ENCODE measurements at regions not wholly inside any gene's neighbourhood (a gene's known extent, or its start where the extent isn't known, plus 50 kb on each side); places are given as distances from the start of the nearest gene placed in this dataset.
"Not testable (repeated sequence)": the region's sequence is repeated elsewhere in the genome, so short reads cannot be mapped to it uniquely, and the experiment has no call there.

GRCh38 chr14:105623178-105623577 lies 96.8 kb downstream of the TMEM121 start:
- DNase-seq: not testable (repeated sequence)

- DNase-seq: not testable (repeated sequence)
Measured at GRCh38 chr14:105624346-105624745, 98.0 kb downstream of the TMEM121 start.

DNA sequence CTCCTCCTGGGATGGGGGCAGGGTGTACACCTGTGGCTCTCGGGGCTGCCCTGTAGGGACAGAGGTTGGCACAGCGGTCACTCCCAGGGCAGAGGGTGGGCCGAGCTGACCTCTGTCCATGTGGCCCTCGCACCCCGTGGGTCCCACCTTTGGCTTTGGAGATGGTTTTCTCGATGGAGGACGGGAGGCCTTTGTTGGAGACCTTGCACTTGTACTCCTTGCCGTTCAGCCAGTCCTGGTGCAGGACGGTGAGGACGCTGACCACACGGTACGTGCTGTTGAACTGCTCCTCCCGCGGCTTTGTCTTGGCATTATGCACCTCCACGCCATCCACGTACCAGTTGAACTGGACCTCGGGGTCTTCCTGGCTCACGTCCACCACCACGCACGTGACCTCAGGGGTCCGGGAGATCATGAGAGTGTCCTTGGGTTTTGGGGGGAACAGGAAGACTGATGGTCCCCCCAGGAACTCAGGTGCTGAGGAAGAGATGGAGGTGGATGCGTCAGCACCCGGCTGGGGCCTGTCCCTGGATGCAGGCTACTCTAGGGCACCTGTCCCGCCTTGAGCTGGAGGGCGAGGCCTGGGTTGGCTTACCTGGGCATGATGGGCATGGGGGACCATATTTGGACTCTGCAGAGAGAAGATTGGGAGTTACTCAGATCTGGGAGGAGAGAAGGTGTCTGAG lies 98.5 kb downstream of the TMEM121 start:
- not testable (repeated sequence) for DNase-seq

- DNase-seq: not testable (repeated sequence)
Measured at GRCh38 chr14:105625448-105625847, 99.1 kb downstream of the TMEM121 start.

- DNase-seq: not testable (repeated sequence)
Measured at GRCh38 chr14:105626111-105626510, 99.7 kb downstream of the TMEM121 start.

DNA sequence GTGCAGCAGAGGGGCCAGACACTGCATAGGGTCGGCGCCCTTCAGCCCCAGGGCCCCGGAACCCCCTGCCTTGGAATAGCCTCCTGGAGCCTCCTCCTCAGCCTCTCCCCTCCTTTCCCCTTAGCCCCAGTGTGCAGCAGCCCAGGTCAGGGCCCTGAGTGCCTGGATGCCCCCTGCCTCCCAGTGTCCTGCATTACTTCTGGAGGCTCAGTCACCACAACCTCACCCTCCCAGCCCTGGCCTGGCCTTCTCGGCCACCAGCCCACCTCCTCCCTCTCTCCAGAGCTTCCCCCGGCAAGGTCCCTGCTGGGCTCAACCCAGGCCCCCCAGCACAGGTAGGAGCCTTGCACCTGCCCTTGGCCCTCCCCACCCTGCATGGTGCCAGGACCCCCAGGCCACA lies 100.3 kb downstream of the TMEM121 start:
- DNase-seq: not testable (repeated sequence)

DNA sequence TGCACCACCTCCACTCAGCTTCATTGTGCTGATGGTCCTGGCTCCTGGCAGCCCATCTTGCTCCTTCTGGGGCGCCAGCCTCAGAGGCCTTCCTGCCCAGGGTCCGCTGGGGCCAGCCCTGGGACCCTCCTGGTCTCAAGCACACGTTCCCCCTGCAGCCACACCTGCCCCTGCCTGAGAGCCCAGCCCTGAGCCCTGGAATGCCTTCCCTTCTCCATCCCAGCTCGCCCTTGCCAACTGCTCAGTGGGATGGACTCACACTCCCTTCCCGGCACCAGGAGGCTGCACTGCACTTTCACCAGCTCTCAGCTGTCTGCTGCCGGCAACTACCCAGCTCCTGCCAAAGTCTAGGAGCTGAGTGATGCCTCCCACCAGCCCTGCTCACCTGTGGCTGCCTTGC lies 100.9 kb downstream of the TMEM121 start:
- DNase-seq: not testable (repeated sequence)

GRCh38 chr14:105627701-105628100 lies 101.3 kb downstream of the TMEM121 start:
- DNase-seq: no peak

- not testable (repeated sequence) for DNase-seq
Measured at GRCh38 chr14:105628126-105628525, 101.7 kb downstream of the TMEM121 start.

GRCh38 chr14:105628531-105629067 lies 102.2 kb downstream of the TMEM121 start:
- not testable (repeated sequence) for DNase-seq

- DNase-seq: not testable (repeated sequence)
Measured at GRCh38 chr14:105629091-105629885, 102.9 kb downstream of the TMEM121 start.

- DNase-seq: no peak
Measured at GRCh38 chr14:105629886-105630215, 103.5 kb downstream of the TMEM121 start.

GRCh38 chr14:105630293-105630934 lies 104.0 kb downstream of the TMEM121 start:
- not testable (repeated sequence) for DNase-seq

DNA sequence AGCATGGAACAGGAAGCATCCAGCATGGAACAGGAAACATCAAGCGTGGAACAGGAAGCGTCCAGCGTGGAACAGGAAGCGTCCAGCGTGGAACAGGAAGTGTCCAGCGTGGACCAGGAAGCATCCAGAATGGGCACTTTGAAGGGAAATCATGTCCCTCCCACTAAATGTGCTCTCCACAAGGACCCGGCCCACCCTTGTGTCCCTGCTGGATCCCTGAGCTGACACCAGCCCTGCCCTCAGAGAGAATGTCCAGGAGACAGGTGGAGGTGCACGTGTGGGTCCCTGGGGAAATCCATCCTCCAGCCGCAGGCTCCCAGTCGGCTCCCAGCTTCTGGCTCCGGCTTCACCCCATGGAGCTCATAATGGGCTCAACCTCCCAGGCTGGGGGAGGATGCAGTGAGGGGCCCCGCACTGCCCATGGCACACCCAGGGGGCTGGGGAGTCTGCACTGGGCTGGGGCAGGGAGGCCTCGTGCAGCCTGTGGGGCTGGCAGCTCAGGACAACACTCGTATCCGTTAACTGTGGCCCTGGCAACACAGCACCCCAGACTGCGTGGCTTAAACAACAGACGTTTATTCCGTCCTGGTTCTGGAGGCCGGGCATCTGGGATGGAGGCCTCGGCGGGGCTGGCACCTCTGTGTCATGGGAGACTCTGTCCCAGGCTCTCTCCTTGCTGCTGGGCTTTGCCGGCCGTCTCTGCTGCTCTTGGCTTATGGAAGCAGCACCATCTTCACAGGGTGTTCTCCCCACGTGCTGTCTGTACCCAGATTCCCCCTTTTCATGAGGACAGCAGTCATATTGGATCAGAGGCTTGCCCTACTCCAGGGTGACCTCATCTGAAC lies 104.8 kb downstream of the TMEM121 start:
- DNase-seq: not testable (repeated sequence)

- DNase-seq: no peak
Measured at GRCh38 chr14:105632010-105632409, 105.6 kb downstream of the TMEM121 start.

DNA sequence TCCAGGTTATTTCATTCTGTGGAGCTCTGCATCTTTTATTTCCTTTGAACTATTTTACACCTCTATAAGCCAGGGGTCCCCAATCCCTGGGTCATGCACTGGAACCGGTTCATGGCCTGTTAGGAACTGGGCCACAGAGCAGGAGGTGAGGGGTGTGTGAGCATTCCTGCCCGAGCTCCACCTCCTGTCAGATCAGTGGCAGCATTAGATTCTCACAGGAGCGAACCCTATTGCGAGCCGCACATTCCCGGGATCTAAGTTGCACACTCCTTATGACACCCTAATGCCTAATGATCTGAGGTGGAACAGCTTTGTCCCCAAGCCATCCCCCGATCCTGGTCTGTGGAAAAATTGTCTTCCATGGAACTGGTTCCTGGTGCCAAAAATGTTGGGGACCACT lies 107.2 kb downstream of the TMEM121 start:
- not testable (repeated sequence) for DNase-seq

- no peak for DNase-seq
Measured at GRCh38 chr14:105635560-105635959, 109.2 kb downstream of the TMEM121 start.

GRCh38 chr14:105636021-105636420 lies 109.6 kb downstream of the TMEM121 start:
- not testable (repeated sequence) for DNase-seq

- no peak for DNase-seq
Measured at GRCh38 chr14:105636935-105637334, 110.6 kb downstream of the TMEM121 start.

GRCh38 chr14:105637345-105637744 lies 111.0 kb downstream of the TMEM121 start:
- not testable (repeated sequence) for DNase-seq

- DNase-seq: not testable (repeated sequence)
Measured at GRCh38 chr14:105639969-105640931, 113.9 kb downstream of the TMEM121 start.
